ENCODE measurements at regions not wholly inside any gene's neighbourhood (a gene's known extent, or its start where the extent isn't known, plus 50 kb on each side); places are given as distances from the start of the nearest gene placed in this dataset.
A peak's percentile ranks its signal among the peaks of the same experiment; 100 is the strongest.

- no peak for DNase-seq
Observed at GRCh38 chr21:43317959-43318358, 109.0 kb downstream of the SIK1 start.

GRCh38 chr21:43317254-43317748 is 109.6 kb downstream of the SIK1 start:
- no peak for DNase-seq

GRCh38 chr21:43316156-43316845 is 110.6 kb downstream of the SIK1 start:
- no peak for DNase-seq

GRCh38 chr21:43315244-43316137 is 111.4 kb downstream of the SIK1 start:
- DNase-seq = no peak

GRCh38 chr21:43313939-43314405 is 113.0 kb downstream of the SIK1 start:
- DNase-seq = no peak

GRCh38 chr21:43313221-43313938 is 113.6 kb downstream of the SIK1 start:
- no peak for DNase-seq

GRCh38 chr21:43312751-43313169 is 114.2 kb downstream of the SIK1 start:
- DNase-seq = no peak

GRCh38 chr21:43312011-43312410 is 114.9 kb downstream of the SIK1 start:
- DNase-seq = no peak

GRCh38 chr21:43311301-43311817 is 115.6 kb downstream of the SIK1 start:
- peak; percentile 76 for DNase-seq

- DNase-seq = no peak
Observed at GRCh38 chr21:43308815-43309283, 118.1 kb downstream of the SIK1 start.

- DNase-seq = no peak
Observed at GRCh38 chr21:43308101-43308814, 118.7 kb downstream of the SIK1 start.

- DNase-seq = no peak
Observed at GRCh38 chr21:43307677-43308070, 119.3 kb downstream of the SIK1 start.

GRCh38 chr21:43306911-43307676 is 119.8 kb downstream of the SIK1 start:
- peak; percentile 67 for DNase-seq

GRCh38 chr21:43306391-43306790 is 120.5 kb downstream of the SIK1 start:
- DNase-seq = no peak

- DNase-seq = no peak
Observed at GRCh38 chr21:43305811-43306311, 121.1 kb downstream of the SIK1 start.

GRCh38 chr21:43305336-43305665 is 121.6 kb downstream of the SIK1 start:
- DNase-seq = no peak

- no peak for DNase-seq
Observed at GRCh38 chr21:43304621-43305335, 122.2 kb downstream of the SIK1 start.

- no peak for DNase-seq
Observed at GRCh38 chr21:43304206-43304605, 122.7 kb downstream of the SIK1 start.

GRCh38 chr21:43303275-43304178 is 123.4 kb downstream of the SIK1 start:
- no peak for DNase-seq

All from tongue (tissue), 1 donor.